Colonic mucosa (tissue), 4 donors: ENCODE measurements at regions not wholly inside any gene's neighbourhood (a gene's known extent, or its start where the extent isn't known, plus 50 kb on each side); places are given as distances from the start of the nearest gene placed in this dataset.

Experiments
- DNase-seq: peaks from one replicate; pipeline ENCODE4 v3.0.0-alpha.2; 2020
- H3K27ac ChIP-seq: fragments of 200-600 bp; one replicate; pipeline ENCODE4 v1.8.0; 2021
- H3K27me3 ChIP-seq: fragments of 200-600 bp; one replicate; pipeline ENCODE4 v1.8.0; 2021
- H3K36me3 ChIP-seq: fragments of 200-600 bp; one replicate; pipeline ENCODE4 v1.8.0; 2021
- H3K4me1 ChIP-seq: fragments of 200-600 bp; one replicate; pipeline ENCODE4 v1.8.0; 2021; ENCODE audit warnings: mild to moderate bottlenecking
- H3K4me3 ChIP-seq: fragments of 200-600 bp; one replicate; pipeline ENCODE4 v1.8.0; 2021
- H3K9ac ChIP-seq, 2 donors: one replicate each; pipeline ENCODE4 v1.7.0; 2013; ENCODE audit warnings: control low read depth in 2 of 2, low read depth in 2 of 2, low read length in 2 of 2
- H3K9me3 ChIP-seq: fragments of 200-600 bp; one replicate; pipeline ENCODE4 v1.8.0; 2021
- CTCF ChIP-seq: fragments of 200-600 bp; IDR thresholded peaks from one replicate; pipeline ENCODE4 v1.8.0; 2022; ENCODE audit warnings: antibody characterized with exemption, mild to moderate bottlenecking
- intact Hi-C: fragments of 100-400 bp; cut with DNase I; formaldehyde crosslinking; loops from one replicate; pipeline ENCODE4 v1.14.1; 2022
- donor health status: healthy.
- donor health status: DM: no; HTN: no; CAD: no.
- donor health status: DM: no; HTN: no; CAD: no.

GRCh38 chr13:58935689-58936088 lies 1228.0 kb downstream of the DIAPH3 start:
- no peaks in the 10 kb centered on the region for H3K27me3 ChIP-seq
- H3K4me1 ChIP-seq, result no peaks in the 10 kb centered on the region
- no peak overlapping the region for H3K9ac ChIP-seq
- no peak overlapping the region for H3K27ac ChIP-seq
- TF ChIP-seq CTCF, result no peak
- no peaks in the 10 kb centered on the region for H3K36me3 ChIP-seq
- no peaks in the 10 kb centered on the region for H3K9me3 ChIP-seq
- DNase-seq, result no peak
- intact Hi-C loops, result no loop called here
- no peak overlapping the region for H3K4me3 ChIP-seq

GRCh38 chr13:58946274-58946673 lies 1217.5 kb downstream of the DIAPH3 start:
- no peak for DNase-seq
- no peaks in the 10 kb centered on the region for H3K4me1 ChIP-seq
- no peak for TF ChIP-seq CTCF
- H3K36me3 ChIP-seq, result no peaks in the 10 kb centered on the region
- no peaks in the 10 kb centered on the region for H3K27me3 ChIP-seq
- no peak overlapping the region for H3K27ac ChIP-seq
- H3K9me3 ChIP-seq, result no peaks in the 10 kb centered on the region
- intact Hi-C loops, result no loop called here
- no peak overlapping the region for H3K4me3 ChIP-seq
- H3K9ac ChIP-seq, result no peak overlapping the region

- Histone ChIP-seq H3K36me3 (no peaks in the 10 kb centered on the region), H3K27me3 (no peaks in the 10 kb centered on the region), H3K9ac (no peak overlapping the region), H3K4me3 (no peak overlapping the region), H3K27ac (no peak overlapping the region), H3K9me3 (no peaks in the 10 kb centered on the region), H3K4me1 (no peaks in the 10 kb centered on the region)
- TF ChIP-seq CTCF, result no peak
- intact Hi-C loops, result no loop called here
- DNase-seq, result no peak
Measured at GRCh38 chr13:58949646-58950045, 1214.1 kb downstream of the DIAPH3 start.

- Histone ChIP-seq H3K27me3 (no peaks in the 10 kb centered on the region), H3K36me3 (no peaks in the 10 kb centered on the region), H3K4me1 (no peaks in the 10 kb centered on the region), H3K9me3 (no peaks in the 10 kb centered on the region), H3K4me3 (no peak overlapping the region), H3K27ac (no peak overlapping the region), H3K9ac (no peak overlapping the region)
- no peak for TF ChIP-seq CTCF
- no peak for DNase-seq
- intact Hi-C loops, result no loop called here
Measured at GRCh38 chr13:58950911-58951310, 1212.8 kb downstream of the DIAPH3 start.

GRCh38 chr13:58953638-58954037 lies 1210.1 kb downstream of the DIAPH3 start:
- no peaks in the 10 kb centered on the region for H3K9me3 ChIP-seq
- DNase-seq, result no peak
- no peak overlapping the region for H3K9ac ChIP-seq
- no peaks in the 10 kb centered on the region for H3K27me3 ChIP-seq
- H3K27ac ChIP-seq, result no peak overlapping the region
- no peaks in the 10 kb centered on the region for H3K4me1 ChIP-seq
- H3K4me3 ChIP-seq, result no peak overlapping the region
- intact Hi-C loops, result no loop called here
- H3K36me3 ChIP-seq, result no peaks in the 10 kb centered on the region
- TF ChIP-seq CTCF, result no peak
